Progenitor cell of endocrine pancreas (in vitro differentiated cells): ENCODE measurements at regions not wholly inside any gene's neighbourhood (a gene's known extent, or its start where the extent isn't known, plus 50 kb on each side); places are given as distances from the start of the nearest gene placed in this dataset.

Experiments
- DNase-seq: peaks from one replicate; pipeline ENCODE4 v3.0.0; 2021; ENCODE audit warnings: low spot score; ENCODE audit not compliant: unreplicated experiment
- H3K27ac Mint-ChIP-seq: 2 replicates; pipeline ENCODE4 v1.8.0; 2021; ENCODE audit warnings: mild to moderate bottlenecking, moderate library complexity, mixed read lengths
- H3K27me3 Mint-ChIP-seq: 2 replicates; pipeline ENCODE4 v1.8.0; 2021; ENCODE audit warnings: mixed read lengths
- H3K36me3 Mint-ChIP-seq: 2 replicates; pipeline ENCODE4 v1.8.0; 2022; ENCODE audit warnings: mixed read lengths; ENCODE audit not compliant: insufficient read depth
- H3K4me1 Mint-ChIP-seq: 2 replicates; pipeline ENCODE4 v1.8.0; 2021; ENCODE audit warnings: low read depth, mixed read lengths
- H3K4me3 Mint-ChIP-seq: 2 replicates; pipeline ENCODE4 v1.8.0; 2021; ENCODE audit warnings: low read depth, mild to moderate bottlenecking, moderate library complexity, mixed read lengths
- H3K9me3 Mint-ChIP-seq: 2 replicates; pipeline ENCODE4 v1.8.0; 2021; ENCODE audit warnings: low read depth, mixed read lengths
- TF ChIP-seq, protein P1 (sequence below): fragments of 200-600 bp; sonication (generic); IDR thresholded peaks from one replicate; pipeline ENCODE4 v1.5.0; 2021; ENCODE audit warnings: antibody characterized with exemption, mild to moderate bottlenecking; ENCODE audit not compliant: unreplicated experiment

DNA sequence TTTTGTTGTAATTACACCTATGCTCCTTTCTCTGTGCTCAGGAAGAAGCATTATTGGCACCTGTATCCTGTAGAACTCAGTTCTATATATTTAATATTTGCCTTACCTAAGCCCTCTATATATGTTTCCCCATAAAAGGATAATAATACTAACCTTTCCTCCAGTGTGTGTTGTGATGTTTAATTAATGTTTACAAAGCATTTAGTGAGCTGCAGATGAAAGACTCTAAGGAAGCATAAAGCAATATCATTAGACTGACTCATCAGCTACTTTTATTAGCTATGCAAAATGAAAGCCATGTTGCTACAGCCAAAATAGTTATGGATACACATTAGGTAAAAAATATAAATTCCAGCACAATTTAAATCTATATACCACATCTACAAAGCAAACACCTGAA, 93.6 kb upstream of the PTPN13 start:
- Mint-ChIP-seq H3K4me1 (peaks cover 17% of the 10 kb centered on the region), H3K9me3 (no peaks in the 10 kb centered on the region), H3K4me3 (no peak overlapping the region), H3K27ac (no peak overlapping the region), H3K36me3 (no peaks in the 10 kb centered on the region), H3K27me3 (peaks cover 2% of the 10 kb centered on the region)
- TF ChIP-seq, protein P1, sequence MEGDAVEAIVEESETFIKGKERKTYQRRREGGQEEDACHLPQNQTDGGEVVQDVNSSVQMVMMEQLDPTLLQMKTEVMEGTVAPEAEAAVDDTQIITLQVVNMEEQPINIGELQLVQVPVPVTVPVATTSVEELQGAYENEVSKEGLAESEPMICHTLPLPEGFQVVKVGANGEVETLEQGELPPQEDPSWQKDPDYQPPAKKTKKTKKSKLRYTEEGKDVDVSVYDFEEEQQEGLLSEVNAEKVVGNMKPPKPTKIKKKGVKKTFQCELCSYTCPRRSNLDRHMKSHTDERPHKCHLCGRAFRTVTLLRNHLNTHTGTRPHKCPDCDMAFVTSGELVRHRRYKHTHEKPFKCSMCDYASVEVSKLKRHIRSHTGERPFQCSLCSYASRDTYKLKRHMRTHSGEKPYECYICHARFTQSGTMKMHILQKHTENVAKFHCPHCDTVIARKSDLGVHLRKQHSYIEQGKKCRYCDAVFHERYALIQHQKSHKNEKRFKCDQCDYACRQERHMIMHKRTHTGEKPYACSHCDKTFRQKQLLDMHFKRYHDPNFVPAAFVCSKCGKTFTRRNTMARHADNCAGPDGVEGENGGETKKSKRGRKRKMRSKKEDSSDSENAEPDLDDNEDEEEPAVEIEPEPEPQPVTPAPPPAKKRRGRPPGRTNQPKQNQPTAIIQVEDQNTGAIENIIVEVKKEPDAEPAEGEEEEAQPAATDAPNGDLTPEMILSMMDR: no peak
- no peak for DNase-seq

GRCh38 chr4:86502081-86502480, 92.0 kb upstream of the PTPN13 start:
- Mint-ChIP-seq H3K9me3 (no peaks in the 10 kb centered on the region), H3K4me3 (no peak overlapping the region), H3K4me1 (peaks cover 14% of the 10 kb centered on the region), H3K27ac (no peak overlapping the region), H3K36me3 (no peaks in the 10 kb centered on the region), H3K27me3 (peaks cover 2% of the 10 kb centered on the region)
- DNase-seq: no peak
- TF ChIP-seq, protein P1: no peak

GRCh38 chr4:86506591-86506990, 87.5 kb upstream of the PTPN13 start:
- no peak overlapping the region for H3K4me3 Mint-ChIP-seq

GRCh38 chr4:86508436-86508835, 85.7 kb upstream of the PTPN13 start:
- peaks cover 3% of the 10 kb centered on the region for H3K36me3 Mint-ChIP-seq
- H3K9me3 Mint-ChIP-seq: peaks cover 9% of the 10 kb centered on the region
- no peak for DNase-seq
- peaks cover 4% of the 10 kb centered on the region for H3K4me1 Mint-ChIP-seq
- TF ChIP-seq, protein P1: no peak
- H3K27me3 Mint-ChIP-seq: no peaks in the 10 kb centered on the region
- H3K27ac Mint-ChIP-seq: no peak overlapping the region
- no peak overlapping the region for H3K4me3 Mint-ChIP-seq

More at GRCh38 chr4:86506591-86506990, 87.5 kb upstream of the PTPN13 start:
- peaks cover 2% of the 10 kb centered on the region for H3K27me3 Mint-ChIP-seq
- TF ChIP-seq, protein P1: no peak
- H3K36me3 Mint-ChIP-seq: no peaks in the 10 kb centered on the region
- no peak for DNase-seq
- no peak overlapping the region for H3K27ac Mint-ChIP-seq
- no peaks in the 10 kb centered on the region for H3K9me3 Mint-ChIP-seq
- H3K4me1 Mint-ChIP-seq: peaks cover 4% of the 10 kb centered on the region

GRCh38 chr4:86511590-86511989, 82.5 kb upstream of the PTPN13 start:
- H3K27me3 Mint-ChIP-seq: no peaks in the 10 kb centered on the region
- H3K36me3 Mint-ChIP-seq: peaks cover 10% of the 10 kb centered on the region
- H3K4me3 Mint-ChIP-seq: no peak overlapping the region
- DNase-seq: no peak
- TF ChIP-seq, protein P1: no peak
- no peak overlapping the region for H3K27ac Mint-ChIP-seq
- peaks cover 35% of the 10 kb centered on the region for H3K9me3 Mint-ChIP-seq
- peaks cover under 1% of the 10 kb centered on the region for H3K4me1 Mint-ChIP-seq
